ENCODE measurements at regions not wholly inside any gene's neighbourhood (a gene's known extent, or its start where the extent isn't known, plus 50 kb on each side); places are given as distances from the start of the nearest gene placed in this dataset.

DNA sequence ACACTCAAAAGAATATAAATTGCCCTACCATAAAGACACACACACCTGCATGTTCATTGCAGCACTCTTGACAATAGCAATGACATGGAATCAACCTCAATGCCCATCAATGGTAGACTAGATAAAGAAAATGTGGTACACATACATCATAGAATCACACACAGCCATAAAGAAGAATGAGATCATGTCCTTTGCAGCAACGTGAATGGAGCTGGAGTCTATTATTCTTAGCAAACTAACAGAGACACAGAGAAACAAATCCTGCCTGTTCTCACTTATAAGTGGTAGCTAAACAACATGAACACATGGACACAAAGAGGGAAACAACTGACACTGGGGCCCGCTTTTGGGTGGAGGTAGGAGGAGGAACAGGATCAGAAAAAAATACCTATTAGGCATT lies 2062.2 kb upstream of the CDH6 start:
- TF ChIP-seq CTCF (IDR thresholded peaks at IDR 0.05) (no peak), POLR2AphosphoS5 (IDR thresholded peaks at IDR 0.05) (no peak)

Measured in prostate gland (tissue), 2 donors.